ENCODE measurements at regions not wholly inside any gene's neighbourhood (a gene's known extent, or its start where the extent isn't known, plus 50 kb on each side); places are given as distances from the start of the nearest gene placed in this dataset.

DNA sequence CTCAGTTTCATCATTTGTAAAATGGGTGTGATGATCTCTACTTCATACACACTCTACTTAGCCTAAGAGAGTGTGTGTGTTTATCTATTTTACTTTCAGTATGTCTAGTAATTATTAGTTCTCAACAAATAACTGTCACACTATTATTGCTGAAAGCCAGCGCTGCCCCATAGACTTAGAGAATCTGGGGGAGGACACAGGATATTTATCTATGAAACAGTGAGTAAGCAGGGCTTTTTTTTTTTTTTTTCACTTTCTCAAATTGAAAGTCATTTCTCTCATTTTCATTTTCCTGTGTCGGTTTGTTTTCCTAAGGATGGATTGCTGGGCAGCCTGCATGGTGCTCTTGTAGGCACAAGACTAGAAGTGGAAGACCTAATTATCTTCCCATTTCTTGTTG, 248.4 kb upstream of the RPS23 start:
- TF ChIP-seq, protein P1, sequence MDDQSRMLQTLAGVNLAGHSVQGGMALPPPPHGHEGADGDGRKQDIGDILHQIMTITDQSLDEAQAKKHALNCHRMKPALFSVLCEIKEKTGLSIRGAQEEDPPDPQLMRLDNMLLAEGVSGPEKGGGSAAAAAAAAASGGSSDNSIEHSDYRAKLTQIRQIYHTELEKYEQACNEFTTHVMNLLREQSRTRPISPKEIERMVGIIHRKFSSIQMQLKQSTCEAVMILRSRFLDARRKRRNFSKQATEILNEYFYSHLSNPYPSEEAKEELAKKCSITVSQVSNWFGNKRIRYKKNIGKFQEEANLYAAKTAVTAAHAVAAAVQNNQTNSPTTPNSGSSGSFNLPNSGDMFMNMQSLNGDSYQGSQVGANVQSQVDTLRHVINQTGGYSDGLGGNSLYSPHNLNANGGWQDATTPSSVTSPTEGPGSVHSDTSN (IDR thresholded peaks at IDR 0.05): no peak
- TF ChIP-seq, protein P2, sequence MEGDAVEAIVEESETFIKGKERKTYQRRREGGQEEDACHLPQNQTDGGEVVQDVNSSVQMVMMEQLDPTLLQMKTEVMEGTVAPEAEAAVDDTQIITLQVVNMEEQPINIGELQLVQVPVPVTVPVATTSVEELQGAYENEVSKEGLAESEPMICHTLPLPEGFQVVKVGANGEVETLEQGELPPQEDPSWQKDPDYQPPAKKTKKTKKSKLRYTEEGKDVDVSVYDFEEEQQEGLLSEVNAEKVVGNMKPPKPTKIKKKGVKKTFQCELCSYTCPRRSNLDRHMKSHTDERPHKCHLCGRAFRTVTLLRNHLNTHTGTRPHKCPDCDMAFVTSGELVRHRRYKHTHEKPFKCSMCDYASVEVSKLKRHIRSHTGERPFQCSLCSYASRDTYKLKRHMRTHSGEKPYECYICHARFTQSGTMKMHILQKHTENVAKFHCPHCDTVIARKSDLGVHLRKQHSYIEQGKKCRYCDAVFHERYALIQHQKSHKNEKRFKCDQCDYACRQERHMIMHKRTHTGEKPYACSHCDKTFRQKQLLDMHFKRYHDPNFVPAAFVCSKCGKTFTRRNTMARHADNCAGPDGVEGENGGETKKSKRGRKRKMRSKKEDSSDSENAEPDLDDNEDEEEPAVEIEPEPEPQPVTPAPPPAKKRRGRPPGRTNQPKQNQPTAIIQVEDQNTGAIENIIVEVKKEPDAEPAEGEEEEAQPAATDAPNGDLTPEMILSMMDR (IDR thresholded peaks at IDR 0.05): no peak
- no peak for TF ChIP-seq POLR2A (IDR thresholded peaks at IDR 0.05; ENCODE audit: low read length)
- TF ChIP-seq, protein P3, sequence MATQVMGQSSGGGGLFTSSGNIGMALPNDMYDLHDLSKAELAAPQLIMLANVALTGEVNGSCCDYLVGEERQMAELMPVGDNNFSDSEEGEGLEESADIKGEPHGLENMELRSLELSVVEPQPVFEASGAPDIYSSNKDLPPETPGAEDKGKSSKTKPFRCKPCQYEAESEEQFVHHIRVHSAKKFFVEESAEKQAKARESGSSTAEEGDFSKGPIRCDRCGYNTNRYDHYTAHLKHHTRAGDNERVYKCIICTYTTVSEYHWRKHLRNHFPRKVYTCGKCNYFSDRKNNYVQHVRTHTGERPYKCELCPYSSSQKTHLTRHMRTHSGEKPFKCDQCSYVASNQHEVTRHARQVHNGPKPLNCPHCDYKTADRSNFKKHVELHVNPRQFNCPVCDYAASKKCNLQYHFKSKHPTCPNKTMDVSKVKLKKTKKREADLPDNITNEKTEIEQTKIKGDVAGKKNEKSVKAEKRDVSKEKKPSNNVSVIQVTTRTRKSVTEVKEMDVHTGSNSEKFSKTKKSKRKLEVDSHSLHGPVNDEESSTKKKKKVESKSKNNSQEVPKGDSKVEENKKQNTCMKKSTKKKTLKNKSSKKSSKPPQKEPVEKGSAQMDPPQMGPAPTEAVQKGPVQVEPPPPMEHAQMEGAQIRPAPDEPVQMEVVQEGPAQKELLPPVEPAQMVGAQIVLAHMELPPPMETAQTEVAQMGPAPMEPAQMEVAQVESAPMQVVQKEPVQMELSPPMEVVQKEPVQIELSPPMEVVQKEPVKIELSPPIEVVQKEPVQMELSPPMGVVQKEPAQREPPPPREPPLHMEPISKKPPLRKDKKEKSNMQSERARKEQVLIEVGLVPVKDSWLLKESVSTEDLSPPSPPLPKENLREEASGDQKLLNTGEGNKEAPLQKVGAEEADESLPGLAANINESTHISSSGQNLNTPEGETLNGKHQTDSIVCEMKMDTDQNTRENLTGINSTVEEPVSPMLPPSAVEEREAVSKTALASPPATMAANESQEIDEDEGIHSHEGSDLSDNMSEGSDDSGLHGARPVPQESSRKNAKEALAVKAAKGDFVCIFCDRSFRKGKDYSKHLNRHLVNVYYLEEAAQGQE (IDR thresholded peaks at IDR 0.05): no peak
